HL-60 (cell line): ENCODE measurements at regions not wholly inside any gene's neighbourhood (a gene's known extent, or its start where the extent isn't known, plus 50 kb on each side); places are given as distances from the start of the nearest gene placed in this dataset.

Source experiments
- DNase-seq, 2 experiments: peaks; one replicate each; pipeline ENCODE4 v3.0.0-alpha.2; 2010 to 2020; ENCODE audit warnings: low read depth in 1 of 2, low spot score in 1 of 2
- H3K27ac ChIP-seq: fragments of 250-450 bp; sonication (Bioruptor Pico); replicated peaks from 2 replicates; pipeline ENCODE4 v1.5.1; 2020; ENCODE audit warnings: mild to moderate bottlenecking, moderate library complexity
- H3K27me3 ChIP-seq: fragments of 250-450 bp; sonication (Bioruptor Pico); 2 replicates; pipeline ENCODE4 v1.5.1; 2021; ENCODE audit warnings: mild to moderate bottlenecking, moderate library complexity; ENCODE audit not compliant: insufficient read depth, poor library complexity, severe bottlenecking
- H3K4me3 ChIP-seq: replicated peaks from 2 replicates; pipeline ENCODE4 v1.5.1; 2011; ENCODE audit warnings: mild to moderate bottlenecking, control low read depth, low read length; ENCODE audit not compliant: insufficient read depth
- CTCF ChIP-seq: IDR thresholded peaks from one replicate; pipeline ENCODE4 v1.5.1; 2011; ENCODE audit warnings: low read length, control low read depth, inconsistent platforms; ENCODE audit not compliant: insufficient read depth
- GABPA ChIP-seq: IDR thresholded peaks from 2 replicates; pipeline ENCODE4 v1.6.1; 2012; ENCODE audit warnings: low read depth
- POLR2AphosphoS5 ChIP-seq: IDR thresholded peaks from 2 replicates; pipeline ENCODE4 v1.6.1; 2012; ENCODE audit warnings: low read depth
- SPI1 ChIP-seq: IDR thresholded peaks from 2 replicates; pipeline ENCODE4 v1.6.1; 2012; ENCODE audit warnings: low read depth, mild to moderate bottlenecking, borderline replicate concordance
- TF ChIP-seq, protein P1 (sequence below): IDR thresholded peaks from 2 replicates; pipeline ENCODE4 v1.6.1; 2012; ENCODE audit warnings: low read depth; ENCODE audit not compliant: insufficient replicate concordance

DNA sequence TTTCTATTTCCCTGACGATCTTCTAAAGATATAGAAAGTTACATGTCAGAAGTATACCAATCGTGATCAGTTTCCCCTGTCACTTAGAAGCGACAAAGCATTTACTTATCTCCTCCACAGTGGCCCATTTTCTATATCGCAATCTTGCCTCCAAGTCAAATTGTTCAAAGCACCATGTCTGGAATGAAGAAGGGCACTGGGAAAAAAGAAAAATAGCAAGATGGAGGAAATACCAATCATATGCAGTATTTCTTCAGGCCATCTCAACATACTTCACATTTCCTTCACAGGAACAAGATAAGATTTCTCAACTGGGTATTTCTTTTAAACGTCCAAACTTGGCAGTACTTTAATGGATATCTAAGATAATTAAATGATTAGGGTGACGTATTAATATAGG lies 63.3 kb upstream of the IL6 start:
- TF ChIP-seq SPI1, result no peak
- TF ChIP-seq, protein P1, sequence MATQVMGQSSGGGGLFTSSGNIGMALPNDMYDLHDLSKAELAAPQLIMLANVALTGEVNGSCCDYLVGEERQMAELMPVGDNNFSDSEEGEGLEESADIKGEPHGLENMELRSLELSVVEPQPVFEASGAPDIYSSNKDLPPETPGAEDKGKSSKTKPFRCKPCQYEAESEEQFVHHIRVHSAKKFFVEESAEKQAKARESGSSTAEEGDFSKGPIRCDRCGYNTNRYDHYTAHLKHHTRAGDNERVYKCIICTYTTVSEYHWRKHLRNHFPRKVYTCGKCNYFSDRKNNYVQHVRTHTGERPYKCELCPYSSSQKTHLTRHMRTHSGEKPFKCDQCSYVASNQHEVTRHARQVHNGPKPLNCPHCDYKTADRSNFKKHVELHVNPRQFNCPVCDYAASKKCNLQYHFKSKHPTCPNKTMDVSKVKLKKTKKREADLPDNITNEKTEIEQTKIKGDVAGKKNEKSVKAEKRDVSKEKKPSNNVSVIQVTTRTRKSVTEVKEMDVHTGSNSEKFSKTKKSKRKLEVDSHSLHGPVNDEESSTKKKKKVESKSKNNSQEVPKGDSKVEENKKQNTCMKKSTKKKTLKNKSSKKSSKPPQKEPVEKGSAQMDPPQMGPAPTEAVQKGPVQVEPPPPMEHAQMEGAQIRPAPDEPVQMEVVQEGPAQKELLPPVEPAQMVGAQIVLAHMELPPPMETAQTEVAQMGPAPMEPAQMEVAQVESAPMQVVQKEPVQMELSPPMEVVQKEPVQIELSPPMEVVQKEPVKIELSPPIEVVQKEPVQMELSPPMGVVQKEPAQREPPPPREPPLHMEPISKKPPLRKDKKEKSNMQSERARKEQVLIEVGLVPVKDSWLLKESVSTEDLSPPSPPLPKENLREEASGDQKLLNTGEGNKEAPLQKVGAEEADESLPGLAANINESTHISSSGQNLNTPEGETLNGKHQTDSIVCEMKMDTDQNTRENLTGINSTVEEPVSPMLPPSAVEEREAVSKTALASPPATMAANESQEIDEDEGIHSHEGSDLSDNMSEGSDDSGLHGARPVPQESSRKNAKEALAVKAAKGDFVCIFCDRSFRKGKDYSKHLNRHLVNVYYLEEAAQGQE, result no peak
- TF ChIP-seq CTCF, result no peak
- Histone ChIP-seq H3K27ac (no peak overlapping the region), H3K27me3 (no peaks in the 10 kb centered on the region), H3K4me3 (no peak overlapping the region)
- DNase-seq, result no peak

GRCh38 chr7:22663357-22663718 lies 63.7 kb upstream of the IL6 start:
- Histone ChIP-seq H3K27ac (no peak overlapping the region), H3K4me3 (no peak overlapping the region), H3K27me3 (no peaks in the 10 kb centered on the region)
- no peak for DNase-seq
- no peak for TF ChIP-seq CTCF
- TF ChIP-seq, protein P1, result no peak
- no peak for TF ChIP-seq GABPA
- no peak for TF ChIP-seq POLR2AphosphoS5

DNA sequence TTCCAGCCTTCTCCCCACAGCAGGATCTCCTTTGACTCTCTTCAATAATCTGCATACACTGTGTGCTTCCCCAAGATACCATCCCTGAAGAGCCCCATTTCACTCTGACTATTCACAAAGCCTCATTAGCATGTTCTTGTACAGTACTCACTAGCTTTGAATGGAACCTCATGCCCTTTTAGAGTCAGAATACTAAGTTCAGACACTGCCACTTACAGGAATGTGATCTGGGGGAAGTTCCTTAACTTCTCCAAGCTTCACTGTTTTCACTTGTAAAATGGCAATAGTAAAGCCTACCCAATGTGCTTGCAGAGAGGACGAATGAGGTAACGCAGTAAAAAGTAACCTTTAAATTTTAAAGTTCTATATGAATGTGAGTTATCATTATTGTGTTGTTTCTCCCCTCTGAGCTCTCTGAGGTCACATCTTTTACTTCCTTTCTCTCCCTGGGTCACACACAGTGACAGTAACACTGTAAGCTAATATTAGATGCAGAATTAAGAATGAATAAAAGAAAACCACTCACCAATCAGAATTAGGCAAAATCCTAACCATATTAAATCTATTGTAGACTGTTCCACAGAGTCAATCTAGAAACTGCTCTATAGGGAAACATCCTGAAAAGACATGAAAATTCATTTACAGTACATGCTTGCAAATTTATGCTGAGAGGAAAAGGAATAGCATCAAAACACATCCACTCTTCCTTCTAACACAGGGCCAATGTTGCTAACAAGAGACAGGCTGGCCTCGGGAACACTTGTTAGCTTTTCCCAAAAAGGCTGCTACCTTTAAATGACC lies 64.2 kb upstream of the IL6 start:
- Histone ChIP-seq H3K4me3 (no peak overlapping the region), H3K27ac (no peak overlapping the region)

More for the DNA sequence above, 64.2 kb upstream of the IL6 start:
- TF ChIP-seq POLR2AphosphoS5, result no peak
- TF ChIP-seq SPI1, result no peak
- TF ChIP-seq GABPA, result no peak
- no peak for TF ChIP-seq CTCF
- TF ChIP-seq, protein P1, result no peak
- H3K27me3 ChIP-seq, result no peaks in the 10 kb centered on the region
- DNase-seq, result no peak
